ENCODE measurements at regions not wholly inside any gene's neighbourhood (a gene's known extent, or its start where the extent isn't known, plus 50 kb on each side); places are given as distances from the start of the nearest gene placed in this dataset.

- no peaks in the 10 kb centered on the region for H3K79me2 ChIP-seq (ENCODE audit: control insufficient read depth, insufficient read depth, low read length)
- TF ChIP-seq, protein P1, sequence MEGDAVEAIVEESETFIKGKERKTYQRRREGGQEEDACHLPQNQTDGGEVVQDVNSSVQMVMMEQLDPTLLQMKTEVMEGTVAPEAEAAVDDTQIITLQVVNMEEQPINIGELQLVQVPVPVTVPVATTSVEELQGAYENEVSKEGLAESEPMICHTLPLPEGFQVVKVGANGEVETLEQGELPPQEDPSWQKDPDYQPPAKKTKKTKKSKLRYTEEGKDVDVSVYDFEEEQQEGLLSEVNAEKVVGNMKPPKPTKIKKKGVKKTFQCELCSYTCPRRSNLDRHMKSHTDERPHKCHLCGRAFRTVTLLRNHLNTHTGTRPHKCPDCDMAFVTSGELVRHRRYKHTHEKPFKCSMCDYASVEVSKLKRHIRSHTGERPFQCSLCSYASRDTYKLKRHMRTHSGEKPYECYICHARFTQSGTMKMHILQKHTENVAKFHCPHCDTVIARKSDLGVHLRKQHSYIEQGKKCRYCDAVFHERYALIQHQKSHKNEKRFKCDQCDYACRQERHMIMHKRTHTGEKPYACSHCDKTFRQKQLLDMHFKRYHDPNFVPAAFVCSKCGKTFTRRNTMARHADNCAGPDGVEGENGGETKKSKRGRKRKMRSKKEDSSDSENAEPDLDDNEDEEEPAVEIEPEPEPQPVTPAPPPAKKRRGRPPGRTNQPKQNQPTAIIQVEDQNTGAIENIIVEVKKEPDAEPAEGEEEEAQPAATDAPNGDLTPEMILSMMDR (conservative IDR thresholded peaks at IDR 0.05 in 1 of 2, IDR thresholded peaks at IDR 0.05 in 1 of 2; ENCODE audit: low read depth in 1 of 2, low read length in 2 of 2) = no peak
- TF ChIP-seq EZH2 (IDR thresholded peaks at IDR 0.05; ENCODE audit: low read length, missing control alignments) = no peak
- H3K27ac ChIP-seq (ENCODE audit: insufficient read depth, low read length) = no peak overlapping the region
- no peaks in the 10 kb centered on the region for H3K9me3 ChIP-seq (ENCODE audit: control insufficient read depth, insufficient read depth, low read depth, low read length)
- no peak overlapping the region for H2AFZ ChIP-seq (ENCODE audit: low read length)
- no peaks in the 10 kb centered on the region for H4K20me1 ChIP-seq (ENCODE audit: control insufficient read depth, extremely low read depth, insufficient read depth, low read length)
- H3K4me2 ChIP-seq (ENCODE audit: extremely low read depth, insufficient read depth, low read length) = no peak overlapping the region
- H3K36me3 ChIP-seq (ENCODE audit: control insufficient read depth, insufficient read depth, low read length) = no peaks in the 10 kb centered on the region
- H3K4me3 ChIP-seq (replicated peaks in 1 of 4; ENCODE audit: control extremely low read depth in 1 of 4, insufficient read depth in 1 of 4, low read depth in 3 of 4, low read length in 4 of 4) = no peak overlapping the region
- H3K9ac ChIP-seq (ENCODE audit: insufficient read depth, low read length) = no peak overlapping the region
- no peaks in the 10 kb centered on the region for H3K27me3 ChIP-seq (ENCODE audit: control insufficient read depth, insufficient read depth, low read length)
- H3K4me1 ChIP-seq (ENCODE audit: control insufficient read depth, extremely low read depth, insufficient read depth, low read length) = no peaks in the 10 kb centered on the region
- no peak for DNase-seq (ENCODE audit: low read depth in 2 of 2)
Measured at GRCh38 chr2:82986899-82987298, 1472.2 kb downstream of the SUCLG1 start.

GRCh38 chr2:82985572-82986197 is 1473.4 kb downstream of the SUCLG1 start:
- no peaks in the 10 kb centered on the region for H3K36me3 ChIP-seq (ENCODE audit: control insufficient read depth, insufficient read depth, low read length)
- H3K9ac ChIP-seq (ENCODE audit: insufficient read depth, low read length) = no peak overlapping the region
- H3K4me1 ChIP-seq (ENCODE audit: control insufficient read depth, extremely low read depth, insufficient read depth, low read length) = no peaks in the 10 kb centered on the region
- H3K4me2 ChIP-seq (ENCODE audit: extremely low read depth, insufficient read depth, low read length) = no peak overlapping the region
- no peak overlapping the region for H3K4me3 ChIP-seq (replicated peaks in 1 of 4; ENCODE audit: control extremely low read depth in 1 of 4, insufficient read depth in 1 of 4, low read depth in 3 of 4, low read length in 4 of 4)
- no peaks in the 10 kb centered on the region for H3K9me3 ChIP-seq (ENCODE audit: control insufficient read depth, insufficient read depth, low read depth, low read length)
- DNase-seq (ENCODE audit: low read depth in 2 of 2) = no peak
- H3K27ac ChIP-seq (ENCODE audit: insufficient read depth, low read length) = no peak overlapping the region
- no peaks in the 10 kb centered on the region for H3K79me2 ChIP-seq (ENCODE audit: control insufficient read depth, insufficient read depth, low read length)
- no peaks in the 10 kb centered on the region for H3K27me3 ChIP-seq (ENCODE audit: control insufficient read depth, insufficient read depth, low read length)
- TF ChIP-seq, protein P1 (conservative IDR thresholded peaks at IDR 0.05 in 1 of 2, IDR thresholded peaks at IDR 0.05 in 1 of 2; ENCODE audit: low read depth in 1 of 2, low read length in 2 of 2) = no peak
- no peak for TF ChIP-seq EZH2 (IDR thresholded peaks at IDR 0.05; ENCODE audit: low read length, missing control alignments)
- no peaks in the 10 kb centered on the region for H4K20me1 ChIP-seq (ENCODE audit: control insufficient read depth, extremely low read depth, insufficient read depth, low read length)
- H2AFZ ChIP-seq (ENCODE audit: low read length) = no peak overlapping the region

- Histone ChIP-seq H3K27me3 (ENCODE audit: control insufficient read depth, insufficient read depth, low read length) (no peaks in the 10 kb centered on the region), H3K4me1 (ENCODE audit: control insufficient read depth, extremely low read depth, insufficient read depth, low read length) (no peaks in the 10 kb centered on the region), H3K9me3 (ENCODE audit: control insufficient read depth, insufficient read depth, low read depth, low read length) (no peaks in the 10 kb centered on the region), H3K79me2 (ENCODE audit: control insufficient read depth, insufficient read depth, low read length) (no peaks in the 10 kb centered on the region), H3K4me3 (replicated peaks in 1 of 4; ENCODE audit: control extremely low read depth in 1 of 4, insufficient read depth in 1 of 4, low read depth in 3 of 4, low read length in 4 of 4) (no peak overlapping the region), H3K4me2 (ENCODE audit: extremely low read depth, insufficient read depth, low read length) (no peak overlapping the region), H4K20me1 (ENCODE audit: control insufficient read depth, extremely low read depth, insufficient read depth, low read length) (no peaks in the 10 kb centered on the region), H2AFZ (ENCODE audit: low read length) (no peak overlapping the region), H3K27ac (ENCODE audit: insufficient read depth, low read length) (no peak overlapping the region), H3K9ac (ENCODE audit: insufficient read depth, low read length) (no peak overlapping the region), H3K36me3 (ENCODE audit: control insufficient read depth, insufficient read depth, low read length) (no peaks in the 10 kb centered on the region)
- TF ChIP-seq, protein P1 (conservative IDR thresholded peaks at IDR 0.05 in 1 of 2, IDR thresholded peaks at IDR 0.05 in 1 of 2; ENCODE audit: low read depth in 1 of 2, low read length in 2 of 2) = no peak
- no peak for TF ChIP-seq EZH2 (IDR thresholded peaks at IDR 0.05; ENCODE audit: low read length, missing control alignments)
- peak in 1 of 2 donors; percentile 31 for DNase-seq (ENCODE audit: low read depth in 2 of 2)
Measured at GRCh38 chr2:82968358-82968757, 1490.7 kb downstream of the SUCLG1 start.

Measured in fibroblast of lung (primary cell).